Body of pancreas (tissue), 4 donors: ENCODE measurements at regions not wholly inside any gene's neighbourhood (a gene's known extent, or its start where the extent isn't known, plus 50 kb on each side); places are given as distances from the start of the nearest gene placed in this dataset.
"Not testable (repeated sequence)": the region's sequence is repeated elsewhere in the genome, so short reads cannot be mapped to it uniquely, and the experiment has no call there.

Experiments used
- ATAC-seq: fragments of 150-250 bp; one replicate; pipeline ENCODE4 v1.9.1; 2016
- DNase-seq, 4 donors: peaks; one replicate each; pipeline ENCODE4 v3.0.0-alpha.2; 2019
- H3K27ac ChIP-seq, 4 donors: fragments of 200-600 bp; sonication (generic); 1 replicate in 3 of 4; 2 replicates in 1 of 4; pipeline versions ENCODE4 v1.5.1 to v1.6.1; 2016 to 2019; ENCODE audit warnings: mild to moderate bottlenecking in 1 of 4, mixed read lengths in 1 of 4, moderate library complexity in 1 of 4
- H3K27me3 ChIP-seq, 2 donors: fragments of 200-600 bp; sonication (generic); one replicate each; pipeline ENCODE4 v1.6.0; 2016; ENCODE audit warnings: mild to moderate bottlenecking in 1 of 2
- H3K36me3 ChIP-seq, 2 donors: fragments of 200-600 bp; sonication (generic); replicated peaks in 1 of 2; 2 replicates each; pipeline ENCODE4 v1.5.1; 2016; ENCODE audit warnings: low read depth in 2 of 2; ENCODE audit not compliant: insufficient read depth in 1 of 2
- H3K4me1 ChIP-seq: fragments of 200-600 bp; sonication (generic); one replicate; pipeline ENCODE4 v1.6.0; 2016
- H3K4me3 ChIP-seq, 2 donors: fragments of 200-600 bp; sonication (generic); 1 replicate in 1 of 2; 2 replicates in 1 of 2; pipeline ENCODE4 v1.5.1; 2016 to 2019
- H3K9me3 ChIP-seq, 3 donors: fragments of 200-600 bp; sonication (generic); 1 replicate in 2 of 3; 2 replicates in 1 of 3; pipeline ENCODE4 v1.5.1; 2016
- POLR2A ChIP-seq, 3 donors: fragments of 450-650 bp; IDR thresholded peaks; one replicate each; pipeline ENCODE4 v1.6.1; 2016; ENCODE audit warnings: antibody characterized with exemption in 3 of 3, mild to moderate bottlenecking in 2 of 3
- WGBS, 2 donors: methylation state at CpG; one replicate each; pipeline ENCODE4 v1.1.5; 2017; 5-methylcytosine and 5-hydroxymethylcytosine counted together
- intact Hi-C: fragments of 100-400 bp; cut with DNase I; formaldehyde crosslinking; loops from one replicate; pipeline ENCODE4 v1.15.1; 2023
- TF ChIP-seq, protein P1 (sequence below), 7 experiments: fragments of 450-650 bp in 4 of 7; fragments of 200-600 bp in 3 of 7; sonication (generic) in 3 of 7; IDR thresholded peaks; one replicate each; pipeline ENCODE4 v1.5.1; 2016 to 2019; ENCODE audit warnings: antibody characterized with exemption in 7 of 7

DNA sequence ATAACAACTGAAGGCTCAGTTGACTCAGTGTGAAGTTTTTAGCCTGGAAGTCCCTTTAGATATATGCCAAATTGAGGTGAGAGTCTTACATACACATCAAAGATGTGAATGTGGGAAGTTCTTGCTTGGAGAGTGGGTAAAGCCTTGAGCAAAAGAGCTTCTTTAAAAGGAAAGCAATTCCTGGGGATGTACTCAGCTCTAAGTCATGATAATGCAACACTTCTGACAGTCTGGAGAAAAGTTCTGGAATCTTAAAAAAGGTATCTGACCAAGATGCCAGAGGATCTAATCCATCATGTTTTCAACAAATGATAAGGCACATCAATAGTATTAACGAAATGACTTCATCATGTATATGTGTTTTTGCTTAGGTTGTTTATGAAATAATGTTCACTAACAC is 351.2 kb downstream of the CDH19 start:
- no peak for TF ChIP-seq POLR2A (IDR thresholded peaks at IDR 0.05)
- TF ChIP-seq, protein P1, sequence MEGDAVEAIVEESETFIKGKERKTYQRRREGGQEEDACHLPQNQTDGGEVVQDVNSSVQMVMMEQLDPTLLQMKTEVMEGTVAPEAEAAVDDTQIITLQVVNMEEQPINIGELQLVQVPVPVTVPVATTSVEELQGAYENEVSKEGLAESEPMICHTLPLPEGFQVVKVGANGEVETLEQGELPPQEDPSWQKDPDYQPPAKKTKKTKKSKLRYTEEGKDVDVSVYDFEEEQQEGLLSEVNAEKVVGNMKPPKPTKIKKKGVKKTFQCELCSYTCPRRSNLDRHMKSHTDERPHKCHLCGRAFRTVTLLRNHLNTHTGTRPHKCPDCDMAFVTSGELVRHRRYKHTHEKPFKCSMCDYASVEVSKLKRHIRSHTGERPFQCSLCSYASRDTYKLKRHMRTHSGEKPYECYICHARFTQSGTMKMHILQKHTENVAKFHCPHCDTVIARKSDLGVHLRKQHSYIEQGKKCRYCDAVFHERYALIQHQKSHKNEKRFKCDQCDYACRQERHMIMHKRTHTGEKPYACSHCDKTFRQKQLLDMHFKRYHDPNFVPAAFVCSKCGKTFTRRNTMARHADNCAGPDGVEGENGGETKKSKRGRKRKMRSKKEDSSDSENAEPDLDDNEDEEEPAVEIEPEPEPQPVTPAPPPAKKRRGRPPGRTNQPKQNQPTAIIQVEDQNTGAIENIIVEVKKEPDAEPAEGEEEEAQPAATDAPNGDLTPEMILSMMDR (IDR thresholded peaks at IDR 0.05): no peak
- H3K4me3 ChIP-seq: no peak overlapping the region
- H3K4me1 ChIP-seq: no peaks in the 10 kb centered on the region
- no peak for ATAC-seq
- no peak for DNase-seq
- 23 to 37% methylated on average over 1 of the region's 1 CpG for WGBS, 2 donors
- intact Hi-C loops: no loop called here
- H3K9me3 ChIP-seq: no peaks in the 10 kb centered on the region
- no peaks in the 10 kb centered on the region for H3K27me3 ChIP-seq
- no peaks in the 10 kb centered on the region for H3K36me3 ChIP-seq
- H3K27ac ChIP-seq: no peak overlapping the region

DNA sequence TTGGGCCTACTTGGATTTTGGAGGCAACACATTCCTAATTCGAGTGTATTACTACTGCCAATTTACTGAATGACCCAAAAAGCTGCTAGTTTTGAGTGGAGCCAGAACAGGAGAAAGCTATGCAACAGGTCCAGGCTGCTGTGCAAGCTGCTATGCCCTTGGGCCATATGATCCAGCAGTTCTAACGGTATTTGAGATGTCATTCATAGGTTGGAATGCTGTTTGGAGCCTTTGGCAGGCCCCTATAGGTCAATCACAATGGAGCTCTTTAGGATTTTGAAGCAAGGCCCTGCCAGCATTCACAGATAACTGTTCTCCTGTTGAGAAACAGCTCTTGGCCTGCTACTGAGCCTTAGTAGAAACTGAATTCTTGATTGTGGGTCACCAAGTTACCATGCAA is 368.7 kb downstream of the CDH19 start:
- Histone ChIP-seq H3K4me1 (no peaks in the 10 kb centered on the region), H3K9me3 (no peaks in the 10 kb centered on the region), H3K27me3 (no peaks in the 10 kb centered on the region), H3K4me3 (no peak overlapping the region), H3K36me3 (no peaks in the 10 kb centered on the region), H3K27ac (no peak overlapping the region)
- 31 to 50% methylated on average over 2 of the region's 2 CpGs for WGBS, 2 donors
- ATAC-seq (no peak), DNase-seq (no peak)
- intact Hi-C loops: no loop called here
- TF ChIP-seq, protein P1 (IDR thresholded peaks at IDR 0.05): no peak
- TF ChIP-seq POLR2A (IDR thresholded peaks at IDR 0.05): no peak

DNA sequence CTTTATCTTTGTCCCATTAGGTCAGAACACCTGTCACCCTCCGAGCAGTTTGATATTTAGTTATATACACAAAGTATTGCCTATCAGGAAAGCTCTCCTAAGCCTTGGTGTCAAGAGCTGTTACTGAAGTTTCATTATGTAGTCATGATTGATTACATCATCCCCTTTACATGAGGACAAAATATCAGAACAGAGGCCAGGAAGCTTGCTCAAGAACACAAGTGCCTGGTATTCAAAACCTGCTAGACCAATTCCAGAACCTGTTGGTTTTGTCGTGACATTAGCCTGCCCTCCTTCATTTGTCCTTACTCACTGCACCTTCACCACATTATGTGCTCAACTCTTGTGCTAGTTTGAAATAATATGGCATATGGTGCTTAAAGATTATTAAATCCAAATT is 377.1 kb downstream of the CDH19 start:
- ATAC-seq (no peak), DNase-seq (no peak)
- no peaks in the 10 kb centered on the region for H3K27me3 ChIP-seq
- intact Hi-C loops: no loop called here
- TF ChIP-seq, protein P1 (IDR thresholded peaks at IDR 0.05): no peak
- no peak for TF ChIP-seq POLR2A (IDR thresholded peaks at IDR 0.05)
- H3K4me1 ChIP-seq: no peaks in the 10 kb centered on the region
- no peak overlapping the region for H3K27ac ChIP-seq
- H3K9me3 ChIP-seq: no peaks in the 10 kb centered on the region
- no peaks in the 10 kb centered on the region for H3K36me3 ChIP-seq
- no peak overlapping the region for H3K4me3 ChIP-seq
- 44 to 48% methylated on average over 2 of the region's 2 CpGs for WGBS, 2 donors

DNA sequence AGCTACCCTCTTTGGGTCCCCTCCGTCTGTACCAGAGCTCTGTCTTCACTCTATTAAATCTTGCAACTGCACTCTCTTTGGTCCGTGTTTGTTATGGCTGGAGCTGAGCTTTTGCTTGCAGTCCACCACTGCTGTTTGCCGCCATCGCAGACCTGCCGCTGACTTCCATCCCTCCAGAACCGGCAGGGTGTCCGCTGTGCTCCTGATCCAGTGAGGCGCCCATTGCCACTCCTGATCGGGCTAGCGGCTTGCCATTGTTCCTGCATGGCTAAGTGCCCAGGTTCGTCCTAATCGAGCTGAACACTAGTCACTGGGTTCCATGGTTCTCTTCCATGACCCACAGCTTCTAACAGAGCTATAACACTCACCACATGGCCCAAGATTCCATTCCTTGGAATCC is 380.6 kb downstream of the CDH19 start:
- intact Hi-C loops, H3K27me3 ChIP-seq, H3K36me3 ChIP-seq, H3K9me3 ChIP-seq, ATAC-seq, H3K4me3 ChIP-seq, DNase-seq, H3K27ac ChIP-seq, H3K4me1 ChIP-seq: not testable (repeated sequence)
- 80 to 86% methylated on average over 9 to 12 of the region's 12 CpGs for WGBS, 2 donors

DNA sequence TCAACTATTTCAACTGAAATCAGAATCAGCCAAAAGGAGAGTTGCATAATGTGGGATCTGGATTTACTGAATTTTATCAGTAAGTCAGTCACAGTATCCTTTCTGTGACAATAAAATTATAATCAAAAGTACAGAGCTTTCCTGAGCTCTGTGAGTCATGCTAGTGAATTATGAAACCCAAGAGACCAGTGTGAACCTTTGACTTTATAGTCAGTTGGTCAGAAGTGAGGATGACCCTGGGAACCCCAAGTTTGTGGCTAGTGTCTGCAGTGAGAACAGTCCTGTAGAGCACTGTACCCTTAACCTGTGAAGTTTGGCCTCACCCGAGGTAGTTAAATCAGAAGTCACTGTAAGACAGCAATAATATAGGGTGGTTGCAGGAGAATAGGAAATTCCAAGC is 381.7 kb downstream of the CDH19 start:
- Histone ChIP-seq H3K27me3 (no peaks in the 10 kb centered on the region), H3K27ac (no peak overlapping the region), H3K36me3 (no peaks in the 10 kb centered on the region), H3K4me3 (no peak overlapping the region), H3K9me3 (no peaks in the 10 kb centered on the region), H3K4me1 (no peaks in the 10 kb centered on the region)
- intact Hi-C loops: no loop called here
- TF ChIP-seq POLR2A (IDR thresholded peaks at IDR 0.05): no peak
- TF ChIP-seq, protein P1 (IDR thresholded peaks at IDR 0.05): no peak
- ATAC-seq (no peak), DNase-seq (no peak)
- 45 to 79% methylated on average over 1 of the region's 1 CpG for WGBS, 2 donors
